ENCODE measurements at regions not wholly inside any gene's neighbourhood (a gene's known extent, or its start where the extent isn't known, plus 50 kb on each side); places are given as distances from the start of the nearest gene placed in this dataset.
"Not testable (repeated sequence)": the region's sequence is repeated elsewhere in the genome, so short reads cannot be mapped to it uniquely, and the experiment has no call there.

DNA sequence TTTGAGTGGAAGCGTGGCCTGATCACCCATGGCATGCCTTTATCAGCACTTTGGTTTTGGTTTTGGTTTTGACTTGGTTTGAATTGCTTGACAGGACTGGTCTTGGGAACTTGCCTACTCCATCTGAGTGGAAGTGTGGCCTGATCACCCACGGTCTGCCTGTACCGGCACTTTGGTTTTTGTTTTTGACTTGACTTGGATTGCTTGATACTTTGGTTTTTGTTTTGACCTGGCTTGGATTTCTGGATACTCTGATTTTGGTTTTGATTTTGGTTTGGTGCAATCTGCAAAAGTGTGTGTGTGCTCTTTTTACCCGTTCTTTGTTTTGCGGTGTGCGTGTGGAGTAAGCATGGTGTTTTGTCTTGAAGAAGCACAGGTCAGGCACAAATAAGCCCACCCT is 69.2 kb upstream of the GALNT7 start:
- TF ChIP-seq, protein P1, sequence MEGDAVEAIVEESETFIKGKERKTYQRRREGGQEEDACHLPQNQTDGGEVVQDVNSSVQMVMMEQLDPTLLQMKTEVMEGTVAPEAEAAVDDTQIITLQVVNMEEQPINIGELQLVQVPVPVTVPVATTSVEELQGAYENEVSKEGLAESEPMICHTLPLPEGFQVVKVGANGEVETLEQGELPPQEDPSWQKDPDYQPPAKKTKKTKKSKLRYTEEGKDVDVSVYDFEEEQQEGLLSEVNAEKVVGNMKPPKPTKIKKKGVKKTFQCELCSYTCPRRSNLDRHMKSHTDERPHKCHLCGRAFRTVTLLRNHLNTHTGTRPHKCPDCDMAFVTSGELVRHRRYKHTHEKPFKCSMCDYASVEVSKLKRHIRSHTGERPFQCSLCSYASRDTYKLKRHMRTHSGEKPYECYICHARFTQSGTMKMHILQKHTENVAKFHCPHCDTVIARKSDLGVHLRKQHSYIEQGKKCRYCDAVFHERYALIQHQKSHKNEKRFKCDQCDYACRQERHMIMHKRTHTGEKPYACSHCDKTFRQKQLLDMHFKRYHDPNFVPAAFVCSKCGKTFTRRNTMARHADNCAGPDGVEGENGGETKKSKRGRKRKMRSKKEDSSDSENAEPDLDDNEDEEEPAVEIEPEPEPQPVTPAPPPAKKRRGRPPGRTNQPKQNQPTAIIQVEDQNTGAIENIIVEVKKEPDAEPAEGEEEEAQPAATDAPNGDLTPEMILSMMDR (tag by site-specific recombination; IDR thresholded peaks at IDR 0.05): not testable (repeated sequence)
- not testable (repeated sequence) for TF ChIP-seq ZBTB17 (tag by site-specific recombination; IDR thresholded peaks at IDR 0.05); KLF16 (tag by site-specific recombination; IDR thresholded peaks at IDR 0.05); ZNF302 (tag by site-specific recombination; IDR thresholded peaks at IDR 0.05; ENCODE audit: low read depth); ZNF324 (tag by site-specific recombination; IDR thresholded peaks at IDR 0.05); ZBTB1 (tag by site-specific recombination; IDR thresholded peaks at IDR 0.05); ZNF843 (tag by site-specific recombination; IDR thresholded peaks at IDR 0.05)
- TF ChIP-seq, protein P2, sequence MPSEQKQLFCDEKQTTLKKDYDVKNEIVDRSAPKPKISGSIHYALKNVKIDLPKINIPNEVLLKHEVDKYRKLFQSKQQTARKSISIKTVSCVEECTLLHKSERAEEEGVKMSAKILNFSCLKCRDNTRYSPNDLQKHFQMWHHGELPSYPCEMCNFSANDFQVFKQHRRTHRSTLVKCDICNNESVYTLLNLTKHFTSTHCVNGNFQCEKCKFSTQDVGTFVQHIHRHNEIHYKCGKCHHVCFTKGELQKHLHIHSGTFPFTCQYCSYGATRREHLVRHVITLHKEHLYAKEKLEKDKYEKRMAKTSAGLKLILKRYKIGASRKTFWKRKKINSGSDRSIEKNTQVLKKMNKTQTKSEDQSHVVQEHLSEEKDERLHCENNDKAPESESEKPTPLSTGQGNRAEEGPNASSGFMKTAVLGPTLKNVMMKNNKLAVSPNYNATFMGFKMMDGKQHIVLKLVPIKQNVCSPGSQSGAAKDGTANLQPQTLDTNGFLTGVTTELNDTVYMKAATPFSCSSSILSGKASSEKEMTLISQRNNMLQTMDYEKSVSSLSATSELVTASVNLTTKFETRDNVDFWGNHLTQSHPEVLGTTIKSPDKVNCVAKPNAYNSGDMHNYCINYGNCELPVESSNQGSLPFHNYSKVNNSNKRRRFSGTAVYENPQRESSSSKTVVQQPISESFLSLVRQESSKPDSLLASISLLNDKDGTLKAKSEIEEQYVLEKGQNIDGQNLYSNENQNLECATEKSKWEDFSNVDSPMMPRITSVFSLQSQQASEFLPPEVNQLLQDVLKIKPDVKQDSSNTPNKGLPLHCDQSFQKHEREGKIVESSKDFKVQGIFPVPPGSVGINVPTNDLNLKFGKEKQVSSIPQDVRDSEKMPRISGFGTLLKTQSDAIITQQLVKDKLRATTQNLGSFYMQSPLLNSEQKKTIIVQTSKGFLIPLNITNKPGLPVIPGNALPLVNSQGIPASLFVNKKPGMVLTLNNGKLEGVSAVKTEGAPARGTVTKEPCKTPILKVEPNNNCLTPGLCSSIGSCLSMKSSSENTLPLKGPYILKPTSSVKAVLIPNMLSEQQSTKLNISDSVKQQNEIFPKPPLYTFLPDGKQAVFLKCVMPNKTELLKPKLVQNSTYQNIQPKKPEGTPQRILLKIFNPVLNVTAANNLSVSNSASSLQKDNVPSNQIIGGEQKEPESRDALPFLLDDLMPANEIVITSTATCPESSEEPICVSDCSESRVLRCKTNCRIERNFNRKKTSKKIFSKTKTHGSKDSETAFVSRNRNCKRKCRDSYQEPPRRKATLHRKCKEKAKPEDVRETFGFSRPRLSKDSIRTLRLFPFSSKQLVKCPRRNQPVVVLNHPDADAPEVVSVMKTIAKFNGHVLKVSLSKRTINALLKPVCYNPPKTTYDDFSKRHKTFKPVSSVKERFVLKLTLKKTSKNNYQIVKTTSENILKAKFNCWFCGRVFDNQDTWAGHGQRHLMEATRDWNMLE (tag by site-specific recombination; conservative IDR thresholded peaks at IDR 0.05; ENCODE audit: low read depth): not testable (repeated sequence)
- TF ChIP-seq, protein P3, sequence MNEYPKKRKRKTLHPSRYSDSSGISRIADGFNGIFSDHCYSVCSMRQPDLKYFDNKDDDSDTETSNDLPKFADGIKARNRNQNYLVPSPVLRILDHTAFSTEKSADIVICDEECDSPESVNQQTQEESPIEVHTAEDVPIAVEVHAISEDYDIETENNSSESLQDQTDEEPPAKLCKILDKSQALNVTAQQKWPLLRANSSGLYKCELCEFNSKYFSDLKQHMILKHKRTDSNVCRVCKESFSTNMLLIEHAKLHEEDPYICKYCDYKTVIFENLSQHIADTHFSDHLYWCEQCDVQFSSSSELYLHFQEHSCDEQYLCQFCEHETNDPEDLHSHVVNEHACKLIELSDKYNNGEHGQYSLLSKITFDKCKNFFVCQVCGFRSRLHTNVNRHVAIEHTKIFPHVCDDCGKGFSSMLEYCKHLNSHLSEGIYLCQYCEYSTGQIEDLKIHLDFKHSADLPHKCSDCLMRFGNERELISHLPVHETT (tag by site-specific recombination; IDR thresholded peaks at IDR 0.05): not testable (repeated sequence)
